ENCODE measurements at regions not wholly inside any gene's neighbourhood (a gene's known extent, or its start where the extent isn't known, plus 50 kb on each side); places are given as distances from the start of the nearest gene placed in this dataset.

DNA sequence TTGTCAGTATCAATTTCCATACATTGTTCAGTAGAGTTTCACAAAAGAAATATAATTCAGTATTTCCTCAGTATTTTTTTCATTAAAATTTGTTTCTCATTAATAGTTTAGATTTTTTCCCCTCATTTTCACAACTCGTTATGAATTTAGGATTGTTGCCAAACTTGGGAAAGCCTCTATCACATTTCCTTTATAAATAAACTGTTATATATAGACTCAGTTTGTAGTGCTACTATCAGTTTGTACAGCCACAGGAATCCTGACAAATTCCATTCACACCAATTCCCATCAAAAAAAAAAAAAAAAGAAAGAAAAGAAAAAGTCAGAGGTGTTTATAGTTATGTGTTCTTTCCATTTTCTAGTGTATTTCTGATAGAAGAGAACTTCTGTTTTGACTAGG is 123.3 kb upstream of the DCC start:
- POLR2A ChIA-PET, result no interaction called here
- no TSS peak for BruUV-seq (replicated peaks)
- Histone ChIP-seq H3K4me2 (ENCODE audit: control insufficient read depth, insufficient read depth) (no peak overlapping the region), H4K20me1 (ENCODE audit: control insufficient read depth, insufficient read depth) (no peaks in the 10 kb centered on the region), H3K27ac (ENCODE audit: control insufficient read depth, insufficient read depth) (no peak overlapping the region), H3K79me2 (ENCODE audit: control insufficient read depth, insufficient read depth, low read length) (no peaks in the 10 kb centered on the region), H3K27me3 (replicated peaks in 1 of 2; ENCODE audit: control insufficient read depth in 2 of 2, insufficient read depth in 2 of 2, low read length in 1 of 2) (no peaks in the 10 kb centered on the region), H3K4me1 (ENCODE audit: control insufficient read depth, insufficient read depth, low read length) (no peaks in the 10 kb centered on the region), H3K4me3 (no peak overlapping the region), H2AFZ (ENCODE audit: control insufficient read depth, low read depth, low read length) (no peak overlapping the region), H3K9me3 (replicated peaks; ENCODE audit: control insufficient read depth, insufficient read depth, low read length) (no peaks in the 10 kb centered on the region), H3K36me3 (ENCODE audit: control insufficient read depth in 2 of 2, insufficient read depth in 2 of 2, low read length in 1 of 2) (no peaks in the 10 kb centered on the region), H3K9ac (ENCODE audit: control insufficient read depth, insufficient read depth, low read length) (no peak overlapping the region)
- FAIRE-seq, result no peak
- SMC1A ChIA-PET (ENCODE audit: uncharacterized antibody, unreplicated experiment), result interaction anchor here (1.2 kb wide), 1 partner anchor 29 kb away, joined by 3 read pairs; no protein-coding TSS in a partner anchor
- RAD21 ChIA-PET (ENCODE audit: unreplicated experiment), result no interaction called here
- CTCF ChIA-PET, result interaction anchor here (1.3 kb wide), 1 partner anchor 9 kb away, joined by 3 read pairs; no protein-coding TSS in a partner anchor
- intact Hi-C loops (cut with micrococcal nuclease; ENCODE audit: unreplicated experiment), result no loop called here
- in situ Hi-C loops (cut with MboI), result no loop called here
- ATAC-seq, result no peak
- 14% methylated on average over 1 of the region's 1 CpG for WGBS (ENCODE audit: insufficient coverage, insufficient replicate concordance, low lambda C conversion rate, missing lambda C conversion rate)
- DNase-seq (ENCODE audit: low read depth, low spot score), result no peak
- TF ChIP-seq USF2 (IDR thresholded peaks at IDR 0.05; ENCODE audit: borderline replicate concordance, low read depth, low read length), result no peak
- TF ChIP-seq EP300 (IDR thresholded peaks at IDR 0.05; ENCODE audit: borderline replicate concordance in 1 of 2, control insufficient read depth in 1 of 2, low read depth in 2 of 2, low read length in 2 of 2), result no peak
- no peak for TF ChIP-seq SMAD5 (IDR thresholded peaks at IDR 0.05; ENCODE audit: low read depth)
- TF ChIP-seq, protein P1, sequence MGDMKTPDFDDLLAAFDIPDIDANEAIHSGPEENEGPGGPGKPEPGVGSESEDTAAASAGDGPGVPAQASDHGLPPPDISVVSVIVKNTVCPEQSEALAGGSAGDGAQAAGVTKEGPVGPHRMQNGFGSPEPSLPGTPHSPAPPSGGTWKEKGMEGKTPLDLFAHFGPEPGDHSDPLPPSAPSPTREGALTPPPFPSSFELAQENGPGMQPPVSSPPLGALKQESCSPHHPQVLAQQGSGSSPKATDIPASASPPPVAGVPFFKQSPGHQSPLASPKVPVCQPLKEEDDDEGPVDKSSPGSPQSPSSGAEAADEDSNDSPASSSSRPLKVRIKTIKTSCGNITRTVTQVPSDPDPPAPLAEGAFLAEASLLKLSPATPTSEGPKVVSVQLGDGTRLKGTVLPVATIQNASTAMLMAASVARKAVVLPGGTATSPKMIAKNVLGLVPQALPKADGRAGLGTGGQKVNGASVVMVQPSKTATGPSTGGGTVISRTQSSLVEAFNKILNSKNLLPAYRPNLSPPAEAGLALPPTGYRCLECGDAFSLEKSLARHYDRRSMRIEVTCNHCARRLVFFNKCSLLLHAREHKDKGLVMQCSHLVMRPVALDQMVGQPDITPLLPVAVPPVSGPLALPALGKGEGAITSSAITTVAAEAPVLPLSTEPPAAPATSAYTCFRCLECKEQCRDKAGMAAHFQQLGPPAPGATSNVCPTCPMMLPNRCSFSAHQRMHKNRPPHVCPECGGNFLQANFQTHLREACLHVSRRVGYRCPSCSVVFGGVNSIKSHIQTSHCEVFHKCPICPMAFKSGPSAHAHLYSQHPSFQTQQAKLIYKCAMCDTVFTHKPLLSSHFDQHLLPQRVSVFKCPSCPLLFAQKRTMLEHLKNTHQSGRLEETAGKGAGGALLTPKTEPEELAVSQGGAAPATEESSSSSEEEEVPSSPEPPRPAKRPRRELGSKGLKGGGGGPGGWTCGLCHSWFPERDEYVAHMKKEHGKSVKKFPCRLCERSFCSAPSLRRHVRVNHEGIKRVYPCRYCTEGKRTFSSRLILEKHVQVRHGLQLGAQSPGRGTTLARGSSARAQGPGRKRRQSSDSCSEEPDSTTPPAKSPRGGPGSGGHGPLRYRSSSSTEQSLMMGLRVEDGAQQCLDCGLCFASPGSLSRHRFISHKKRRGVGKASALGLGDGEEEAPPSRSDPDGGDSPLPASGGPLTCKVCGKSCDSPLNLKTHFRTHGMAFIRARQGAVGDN (IDR thresholded peaks at IDR 0.05), result no peak
- no peak for TF ChIP-seq EGR1 (IDR thresholded peaks at IDR 0.05; ENCODE audit: borderline replicate concordance in 1 of 2, low read depth in 2 of 2, low read length in 2 of 2)
- no peak for TF ChIP-seq SKIL (IDR thresholded peaks at IDR 0.05; ENCODE audit: low read depth, poor library complexity, severe bottlenecking)
- TF ChIP-seq CEBPZ (IDR thresholded peaks at IDR 0.05; ENCODE audit: low read depth, low read length), result no peak
- no peak for TF ChIP-seq BMI1 (IDR thresholded peaks at IDR 0.05; ENCODE audit: borderline replicate concordance)
- TF ChIP-seq CHD2 (IDR thresholded peaks at IDR 0.05; ENCODE audit: borderline replicate concordance, low read depth, low read length), result no peak
- no peak for TF ChIP-seq ZSCAN29 (IDR thresholded peaks at IDR 0.05)
- no peak for TF ChIP-seq SREBF1 (IDR thresholded peaks at IDR 0.05; ENCODE audit: low read length)
- no peak for TF ChIP-seq BCL11A (IDR thresholded peaks at IDR 0.05; ENCODE audit: low read depth, low read length)
- TF ChIP-seq POU2F2 (IDR thresholded peaks at IDR 0.05; ENCODE audit: borderline replicate concordance, low read depth, low read length), result no peak

All from GM12878 (cell line).